Stimulated activated naive B cell treated with anti-CD40 and anti-IgM and Interleukin-4, amounts not matched to agents 10 μg/mL and 1 μg/mL and 100 μg/mL, for 72 hours (primary cell): ENCODE measurements at regions not wholly inside any gene's neighbourhood (a gene's known extent, or its start where the extent isn't known, plus 50 kb on each side); places are given as distances from the start of the nearest gene placed in this dataset.

ENCODE experiments used
- ATAC-seq, 2 donors: fragments of 150-1000 bp; cut with Tn5 transposase; replicated peaks; 2 replicates each; pipeline ENCODE4 v1.10.0; 2021; ENCODE audit warnings: moderate library complexity in 1 of 2
- DNase-seq: peaks from one replicate; pipeline ENCODE4 v3.0.0; 2021
- H3K27ac Mint-ChIP-seq: one replicate; pipeline ENCODE4 v1.8.0; 2022; ENCODE audit warnings: mild to moderate bottlenecking, mixed read lengths
- H3K27me3 Mint-ChIP-seq, 2 donors: one replicate each; pipeline ENCODE4 v1.8.0; 2022; ENCODE audit warnings: mixed read lengths in 2 of 2
- H3K36me3 Mint-ChIP-seq, 2 donors: one replicate each; pipeline ENCODE4 v1.8.0; 2022; ENCODE audit warnings: mixed read lengths in 2 of 2, mild to moderate bottlenecking in 1 of 2
- H3K4me1 Mint-ChIP-seq, 2 donors: one replicate each; pipeline ENCODE4 v1.8.0; 2022; ENCODE audit warnings: mixed read lengths in 2 of 2, mild to moderate bottlenecking in 1 of 2
- H3K4me3 Mint-ChIP-seq, 2 donors: one replicate each; pipeline ENCODE4 v1.8.0; 2022; ENCODE audit warnings: mild to moderate bottlenecking in 2 of 2, mixed read lengths in 2 of 2, moderate library complexity in 1 of 2
- H3K9me3 Mint-ChIP-seq, 2 donors: one replicate each; pipeline ENCODE4 v1.8.0; 2022; ENCODE audit warnings: mixed read lengths in 2 of 2, mild to moderate bottlenecking in 1 of 2

DNA sequence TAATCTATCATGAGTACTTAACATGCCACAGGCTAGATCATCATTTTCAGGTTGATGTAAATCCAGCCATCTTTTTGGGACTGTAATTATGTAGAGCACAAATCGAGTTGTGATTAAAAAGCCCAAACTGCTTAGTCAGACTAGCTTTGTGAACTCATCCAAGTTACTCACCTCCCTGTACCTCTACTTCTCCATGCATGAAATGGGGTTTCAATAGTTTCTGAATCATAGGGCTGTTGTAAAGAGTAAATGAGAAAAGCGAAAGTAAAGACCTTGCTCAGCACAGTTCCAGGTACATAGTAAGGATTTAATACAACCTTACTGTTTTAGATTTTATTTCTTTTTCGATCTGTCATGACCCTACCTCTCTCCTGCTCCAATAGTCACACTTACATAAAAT is 85.6 kb upstream of the GAP43 start:
- H3K9me3 Mint-ChIP-seq: no peaks in the 10 kb centered on the region
- H3K4me3 Mint-ChIP-seq: no peak overlapping the region
- ATAC-seq (no peak), DNase-seq (no peak)
- H3K36me3 Mint-ChIP-seq: no peaks in the 10 kb centered on the region
- H3K27me3 Mint-ChIP-seq: peaks cover 11 to 14% of the 10 kb centered on the region in 2 donors
- no peaks in the 10 kb centered on the region for H3K4me1 Mint-ChIP-seq
- H3K27ac Mint-ChIP-seq: no peak overlapping the region

DNA sequence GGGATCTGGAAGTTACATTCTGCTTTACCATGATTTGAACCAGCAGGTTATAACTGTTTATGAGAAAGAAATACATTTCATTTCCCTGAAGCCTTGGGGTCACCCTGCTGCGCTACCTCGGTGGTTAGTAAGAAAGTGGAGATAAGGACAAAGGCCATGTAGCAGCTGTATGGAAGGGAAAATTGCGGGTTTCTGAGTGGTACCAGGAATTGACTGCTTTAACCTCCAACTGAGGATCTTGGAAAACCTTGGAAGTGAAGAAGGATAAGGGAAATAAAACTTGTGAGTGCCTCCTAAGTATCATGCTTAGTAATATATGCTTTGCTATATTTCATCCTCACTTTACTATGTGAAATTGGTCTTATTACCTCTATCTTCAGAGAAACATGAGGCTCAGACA is 76.1 kb upstream of the GAP43 start:
- no peak overlapping the region for H3K27ac Mint-ChIP-seq
- no peak overlapping the region for H3K4me3 Mint-ChIP-seq
- H3K36me3 Mint-ChIP-seq: no peaks in the 10 kb centered on the region
- H3K9me3 Mint-ChIP-seq: peaks cover 0 to 1% of the 10 kb centered on the region in 2 donors
- peaks cover 7 to 19% of the 10 kb centered on the region in 2 donors for H3K27me3 Mint-ChIP-seq
- DNase-seq: no peak
- no peak for ATAC-seq
- no peaks in the 10 kb centered on the region for H3K4me1 Mint-ChIP-seq

DNA sequence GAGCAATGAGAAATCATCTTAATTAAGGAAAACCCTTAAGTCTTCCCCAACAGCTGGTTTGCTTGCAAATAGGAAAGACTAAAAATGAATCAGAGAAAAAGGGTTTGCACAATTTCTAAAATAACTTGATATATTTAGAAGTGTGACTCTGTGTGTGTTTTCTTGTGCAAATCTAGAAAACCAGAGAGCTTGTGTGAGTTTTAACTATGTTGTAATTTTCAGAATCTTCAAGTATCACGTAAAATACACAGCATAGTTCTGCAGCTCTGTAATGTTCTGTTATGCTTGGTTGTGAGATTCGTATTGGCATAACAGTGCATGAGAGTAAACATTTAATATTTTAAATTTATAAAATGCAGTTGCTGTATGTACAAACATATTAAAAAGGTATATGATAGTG is 74.7 kb upstream of the GAP43 start:
- H3K27me3 Mint-ChIP-seq: peaks cover 12 to 29% of the 10 kb centered on the region in 2 donors
- no peaks in the 10 kb centered on the region for H3K36me3 Mint-ChIP-seq
- H3K4me3 Mint-ChIP-seq: no peak overlapping the region
- H3K4me1 Mint-ChIP-seq: no peaks in the 10 kb centered on the region
- peaks cover 0 to 1% of the 10 kb centered on the region in 2 donors for H3K9me3 Mint-ChIP-seq
- DNase-seq: no peak
- H3K27ac Mint-ChIP-seq: no peak overlapping the region
- no peak for ATAC-seq

DNA sequence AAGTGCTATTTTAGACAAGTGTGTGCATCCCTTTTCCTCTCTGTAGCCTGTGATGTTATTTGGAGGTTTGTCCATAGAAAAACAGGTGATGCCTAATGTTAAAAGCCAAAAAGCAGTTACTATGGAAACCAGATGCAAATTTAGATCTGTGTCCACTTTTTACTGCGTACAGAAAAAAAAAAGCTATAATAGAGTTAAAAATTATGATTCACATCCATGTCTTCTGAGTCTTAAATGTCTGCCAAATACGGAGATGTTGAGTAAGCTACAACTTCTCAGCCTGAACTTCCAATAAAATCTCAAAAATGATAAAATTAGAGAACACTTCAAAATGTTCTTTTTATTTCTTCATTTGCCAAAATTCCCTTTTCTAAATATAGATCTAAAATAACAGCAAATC is 74.2 kb upstream of the GAP43 start:
- Mint-ChIP-seq H3K4me1 (no peaks in the 10 kb centered on the region), H3K9me3 (peaks cover 0 to 1% of the 10 kb centered on the region in 2 donors), H3K36me3 (no peaks in the 10 kb centered on the region), H3K27me3 (peaks cover 15 to 31% of the 10 kb centered on the region in 2 donors), H3K27ac (no peak overlapping the region), H3K4me3 (no peak overlapping the region)
- DNase-seq: no peak
- no peak for ATAC-seq

DNA sequence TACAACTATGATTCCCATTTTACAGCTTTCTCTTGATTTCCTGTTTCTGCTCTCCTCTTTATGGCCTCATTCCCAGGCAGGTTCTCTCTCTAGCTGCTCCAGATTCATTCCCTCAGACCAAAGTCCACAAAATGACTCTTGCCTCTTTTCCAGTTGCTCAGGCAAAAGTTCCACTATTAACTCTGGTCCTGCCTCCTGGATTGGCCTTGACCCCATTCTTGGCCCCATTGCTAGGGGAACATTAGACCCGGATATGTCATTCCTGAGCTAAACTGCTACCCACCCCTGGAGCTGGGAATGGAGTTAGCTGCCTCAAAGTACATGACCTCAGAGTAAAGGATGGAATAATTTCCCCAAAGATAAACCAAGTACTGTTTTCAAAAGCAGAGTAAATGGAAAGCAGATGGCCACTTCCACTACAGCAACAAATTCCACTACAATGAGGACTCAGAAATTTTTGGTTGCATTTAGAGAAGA is 73.0 kb upstream of the GAP43 start:
- no peak overlapping the region for H3K4me3 Mint-ChIP-seq
- no peak for DNase-seq
- H3K36me3 Mint-ChIP-seq: no peaks in the 10 kb centered on the region
- H3K9me3 Mint-ChIP-seq: peaks cover 0 to 1% of the 10 kb centered on the region in 2 donors
- H3K27ac Mint-ChIP-seq: no peak overlapping the region
- no peaks in the 10 kb centered on the region for H3K4me1 Mint-ChIP-seq
- H3K27me3 Mint-ChIP-seq: peaks cover 12 to 26% of the 10 kb centered on the region in 2 donors
- no peak for ATAC-seq

DNA sequence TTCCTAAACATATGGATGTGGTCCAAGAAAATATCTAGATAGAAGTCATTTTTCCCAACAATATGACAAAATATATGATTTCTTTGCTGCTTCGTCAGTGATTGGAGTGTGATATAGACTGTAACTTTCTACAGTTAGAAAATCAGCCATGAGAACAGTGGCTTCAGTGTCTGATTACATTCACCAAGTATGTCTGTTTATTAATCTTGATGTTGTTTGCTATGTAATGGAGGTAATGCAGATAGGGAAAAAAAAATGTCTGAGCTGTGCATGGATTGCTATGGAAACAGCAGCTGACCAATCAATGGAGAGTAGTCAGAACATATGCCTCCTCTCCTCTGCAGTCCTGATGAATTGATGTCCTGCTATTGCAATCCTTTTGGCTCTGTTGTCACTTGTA is 72.3 kb upstream of the GAP43 start:
- H3K27me3 Mint-ChIP-seq: peaks cover 12 to 28% of the 10 kb centered on the region in 2 donors
- no peaks in the 10 kb centered on the region for H3K4me1 Mint-ChIP-seq
- DNase-seq (no peak), ATAC-seq (no peak)
- H3K4me3 Mint-ChIP-seq: no peak overlapping the region
- H3K36me3 Mint-ChIP-seq: no peaks in the 10 kb centered on the region
- H3K27ac Mint-ChIP-seq: no peak overlapping the region
- H3K9me3 Mint-ChIP-seq: peaks cover 0 to 1% of the 10 kb centered on the region in 2 donors

DNA sequence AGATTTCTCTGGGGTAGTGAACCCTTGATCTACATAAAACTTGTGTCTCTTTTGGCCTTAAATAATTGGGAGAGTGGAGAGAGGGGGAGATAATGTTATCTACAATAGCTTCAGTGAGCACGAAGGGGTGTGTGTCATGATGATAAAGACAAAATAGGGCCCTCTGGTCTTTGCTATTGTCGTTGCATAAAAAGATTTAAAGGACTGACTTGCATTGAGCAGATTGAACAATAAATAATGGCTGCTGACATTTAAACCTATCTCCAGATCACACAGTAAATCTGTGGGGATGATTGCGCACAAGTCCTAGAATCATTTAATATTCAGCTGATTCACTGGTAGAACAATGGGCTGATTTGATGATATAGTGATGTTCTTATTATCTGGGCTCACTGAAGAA is 71.3 kb upstream of the GAP43 start:
- no peak overlapping the region for H3K27ac Mint-ChIP-seq
- DNase-seq (no peak), ATAC-seq (no peak)
- no peaks in the 10 kb centered on the region for H3K4me1 Mint-ChIP-seq
- no peaks in the 10 kb centered on the region for H3K36me3 Mint-ChIP-seq
- no peak overlapping the region for H3K4me3 Mint-ChIP-seq
- peaks cover 12 to 28% of the 10 kb centered on the region in 2 donors for H3K27me3 Mint-ChIP-seq
- peaks cover 0 to 1% of the 10 kb centered on the region in 2 donors for H3K9me3 Mint-ChIP-seq

DNA sequence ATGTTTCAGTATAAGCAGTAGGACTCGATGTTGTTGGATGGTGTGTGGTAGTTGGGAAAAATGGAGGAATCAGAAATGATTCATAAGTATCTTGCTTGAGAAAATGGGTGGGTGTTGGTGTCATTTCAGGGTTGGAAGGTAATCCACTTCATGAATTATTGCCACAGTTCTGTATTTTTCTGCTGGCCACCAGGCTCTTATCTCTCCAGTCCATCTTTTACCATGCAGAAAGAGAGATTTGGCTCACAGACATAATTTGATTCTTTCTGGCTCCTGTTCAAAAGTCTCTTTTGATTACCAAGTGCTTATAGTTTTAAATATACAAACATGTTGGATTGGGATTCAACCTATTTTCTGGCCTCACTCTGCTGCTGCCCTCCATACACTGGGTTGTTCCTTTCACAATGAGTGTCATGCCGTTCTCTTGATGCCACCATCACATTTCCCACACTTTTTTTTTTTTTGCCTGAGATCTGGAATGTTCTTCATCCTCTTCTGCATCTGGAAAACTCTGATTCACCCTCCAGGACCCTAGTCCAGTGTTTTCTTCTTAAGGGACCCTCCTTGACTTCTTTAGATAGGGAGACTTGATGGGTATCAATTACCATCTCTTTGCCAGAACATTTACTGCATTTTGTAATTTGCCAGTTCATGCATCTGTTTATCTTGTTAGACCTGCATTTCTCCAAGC is 69.4 kb upstream of the GAP43 start:
- no peak for DNase-seq
- H3K36me3 Mint-ChIP-seq: no peaks in the 10 kb centered on the region
- peaks cover 9 to 28% of the 10 kb centered on the region in 2 donors for H3K27me3 Mint-ChIP-seq
- no peaks in the 10 kb centered on the region for H3K4me1 Mint-ChIP-seq
- peaks cover 0 to 1% of the 10 kb centered on the region in 2 donors for H3K9me3 Mint-ChIP-seq
- H3K4me3 Mint-ChIP-seq: no peak overlapping the region
- ATAC-seq: no peak
- no peak overlapping the region for H3K27ac Mint-ChIP-seq

DNA sequence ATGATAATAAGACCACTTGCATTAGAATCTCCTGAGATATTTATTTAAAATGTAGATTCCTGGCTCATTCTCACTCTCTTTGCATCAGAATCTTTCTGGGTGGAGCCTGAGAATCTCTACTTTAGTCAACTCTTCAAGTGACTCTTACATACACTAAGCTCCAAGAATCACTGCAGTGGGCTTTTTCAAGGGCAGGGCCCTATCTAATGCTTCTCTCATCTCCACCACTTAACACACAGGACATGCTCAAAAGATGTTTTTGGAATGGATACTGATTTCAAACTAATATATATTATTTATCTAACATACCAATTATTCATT is 68.9 kb upstream of the GAP43 start:
- Mint-ChIP-seq H3K4me1 (no peaks in the 10 kb centered on the region), H3K27ac (no peak overlapping the region), H3K9me3 (peaks cover 0 to 1% of the 10 kb centered on the region in 2 donors), H3K4me3 (no peak overlapping the region), H3K27me3 (peaks cover 9 to 28% of the 10 kb centered on the region in 2 donors), H3K36me3 (no peaks in the 10 kb centered on the region)
- ATAC-seq (no peak), DNase-seq (no peak)

DNA sequence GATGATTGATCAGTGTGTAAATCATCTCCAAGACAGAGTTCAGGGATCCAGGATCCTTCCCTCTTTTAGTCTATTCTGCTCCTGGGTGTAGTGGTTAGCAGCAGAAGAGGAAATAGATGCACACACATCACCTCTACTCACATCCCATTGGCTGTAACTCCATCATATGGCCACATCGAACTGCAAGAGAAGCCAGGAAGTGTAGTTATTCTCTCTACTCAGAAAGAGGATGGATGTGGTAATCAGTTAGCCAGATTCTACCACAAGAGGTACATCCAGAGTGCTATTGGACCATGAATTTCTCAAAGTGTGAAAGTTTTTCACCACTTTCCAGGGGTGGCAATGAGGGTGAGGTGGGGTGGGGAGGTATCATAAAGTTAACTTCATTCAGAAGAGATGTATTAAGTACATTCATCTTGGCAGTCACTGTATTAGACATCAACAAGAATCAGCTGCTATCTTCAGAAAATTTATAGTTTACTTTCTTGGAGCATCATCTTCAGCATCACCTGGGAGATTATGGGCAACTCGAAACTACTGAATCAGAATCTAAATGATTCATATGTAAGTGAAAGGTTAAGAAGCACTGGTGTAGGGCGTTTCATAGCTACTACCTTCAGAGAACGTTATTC is 60.6 kb upstream of the GAP43 start:
- Mint-ChIP-seq H3K27me3 (peaks cover 16 to 17% of the 10 kb centered on the region in 2 donors), H3K36me3 (no peaks in the 10 kb centered on the region), H3K4me1 (no peaks in the 10 kb centered on the region), H3K9me3 (no peaks in the 10 kb centered on the region), H3K27ac (no peak overlapping the region), H3K4me3 (no peak overlapping the region)
- ATAC-seq (no peak), DNase-seq (no peak)

DNA sequence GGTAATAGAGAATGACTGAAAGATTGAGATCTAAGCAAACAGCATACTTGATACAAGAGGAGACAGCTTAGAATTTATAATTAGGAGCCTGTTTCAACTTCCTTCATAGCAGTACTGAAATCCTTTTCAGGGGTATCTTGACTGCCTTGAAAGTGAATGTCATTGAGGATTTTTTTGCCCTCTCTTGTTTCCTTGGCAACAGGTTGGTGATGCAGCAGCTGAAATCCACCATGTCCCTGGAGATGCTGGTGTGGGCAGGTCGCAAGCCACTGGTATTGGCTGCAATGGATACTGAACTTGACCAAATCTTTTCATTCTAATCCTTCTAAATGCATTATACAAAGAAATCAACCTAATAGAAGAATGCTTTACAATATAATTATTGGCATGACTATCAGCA is 59.3 kb upstream of the GAP43 start:
- no peak overlapping the region for H3K4me3 Mint-ChIP-seq
- no peak overlapping the region for H3K27ac Mint-ChIP-seq
- ATAC-seq (no peak), DNase-seq (no peak)
- H3K4me1 Mint-ChIP-seq: no peaks in the 10 kb centered on the region
- H3K36me3 Mint-ChIP-seq: no peaks in the 10 kb centered on the region
- H3K9me3 Mint-ChIP-seq: no peaks in the 10 kb centered on the region
- H3K27me3 Mint-ChIP-seq: peaks cover 16 to 17% of the 10 kb centered on the region in 2 donors

DNA sequence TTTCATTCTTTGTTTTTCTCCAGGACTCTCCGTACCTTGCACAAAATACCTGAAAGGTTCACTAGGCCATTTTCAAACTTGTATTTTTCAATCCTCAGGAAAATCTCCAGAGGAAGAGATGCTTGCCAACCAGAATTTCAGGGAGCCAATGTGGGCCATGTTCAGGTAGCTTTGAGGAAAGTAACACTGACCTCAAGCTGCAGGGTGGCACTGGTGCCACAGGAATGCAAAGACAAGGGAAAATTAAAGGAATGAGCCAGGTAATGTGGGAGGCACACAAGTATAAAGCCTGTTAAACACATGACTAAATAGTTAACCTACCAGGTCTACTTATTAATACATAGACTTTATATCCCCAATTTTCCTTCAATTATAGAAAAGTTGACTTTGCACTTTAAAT is 51.9 kb upstream of the GAP43 start:
- no peak for DNase-seq
- no peaks in the 10 kb centered on the region for H3K4me1 Mint-ChIP-seq
- no peak for ATAC-seq
- no peak overlapping the region for H3K27ac Mint-ChIP-seq
- H3K27me3 Mint-ChIP-seq: peaks cover 14 to 15% of the 10 kb centered on the region in 2 donors
- no peaks in the 10 kb centered on the region for H3K36me3 Mint-ChIP-seq
- H3K4me3 Mint-ChIP-seq: no peak overlapping the region
- H3K9me3 Mint-ChIP-seq: peaks cover 0 to 5% of the 10 kb centered on the region in 2 donors
